HCT116 (cell line): ENCODE measurements at regions not wholly inside any gene's neighbourhood (a gene's known extent, or its start where the extent isn't known, plus 50 kb on each side); places are given as distances from the start of the nearest gene placed in this dataset.

Experiments
- ATAC-seq: fragments of 200-7000 bp; cut with Tn5 transposase; 2 replicates; pipeline ENCODE4 v1.9.1; 2020; ENCODE audit warnings: mild to moderate bottlenecking, moderate library complexity
- BruUV-seq: library from RNA; stranded (reverse); fragments of 400-500 nt; replicated peaks from 2 replicates; lab custom pipeline; 2021; lab: Mats Ljungman, UMichigan
- CTCF ChIA-PET: fragments of 300-600 bp; sonication (Branson Sonifier 250); formaldehyde crosslinking; loops from one replicate; lab custom pipeline; 2021; ENCODE audit warnings: antibody characterized with exemption; lab: Charles Lee
- POLR2A ChIA-PET: fragments of 300-600, 350-600 bp; sonication (Branson Sonifier 250); formaldehyde crosslinking; loops from one replicate; lab custom pipeline; 2021; ENCODE audit warnings: antibody characterized with exemption; lab: Charles Lee
- RAD21 ChIA-PET, 2 experiments: fragments of 300-600 bp; sonication (Branson Sonifier 250); formaldehyde crosslinking; loops; one replicate each; lab custom pipeline; 2023; ENCODE audit warnings: low total read pairs in 2 of 2; ENCODE audit not compliant: uncharacterized antibody in 2 of 2, unreplicated experiment in 2 of 2, low non-redundant PET in 1 of 2; lab: Charles Lee
- DNase-seq: peaks from one replicate; pipeline ENCODE4 v3.0.0-alpha.2; 2010; ENCODE audit warnings: low read depth, low spot score
- H2AFZ ChIP-seq: fragments of 200-600 bp; shearing (Covaris generic), sonication (generic); 2 replicates; pipeline ENCODE4 v1.6.1; 2017; ENCODE audit warnings: low read depth, mixed run types, mixed read lengths, antibody characterized with exemption, low read length; ENCODE audit not compliant: poor library complexity, severe bottlenecking
- H3K27ac ChIP-seq: 2 replicates; pipeline ENCODE4 v1.5.1; 2012; ENCODE audit warnings: low read depth, low read length
- H3K27me3 ChIP-seq: fragments of 200-600 bp; sonication (generic); 2 replicates; pipeline ENCODE4 v1.6.1; 2016; ENCODE audit warnings: mixed run types, low read length, mixed read lengths; ENCODE audit not compliant: insufficient read depth
- H3K36me3 ChIP-seq, 2 experiments: fragments of 200-500 bp in 1 of 2; fragments of 200-600 bp in 1 of 2; sonication (Bioruptor generic) in 1 of 2; sonication (generic) in 1 of 2; 2 replicates each; pipeline versions ENCODE4 v1.5.1 to v1.6.1; 2014 to 2016; ENCODE audit warnings: low read length in 2 of 2, inconsistent platforms in 1 of 2, mixed read lengths in 1 of 2, mixed run types in 1 of 2; ENCODE audit not compliant: insufficient read depth in 2 of 2, control insufficient read depth in 1 of 2
- H3K4me1 ChIP-seq, 2 experiments: fragments of 200-600 bp in 1 of 2; sonication (generic) in 1 of 2; 2 replicates each; pipeline versions ENCODE4 v1.5.1 to v1.6.1; 2012 to 2017; ENCODE audit warnings: low read length in 2 of 2, inconsistent platforms in 1 of 2, mild to moderate bottlenecking in 1 of 2, mixed read lengths in 1 of 2, mixed run types in 1 of 2, moderate library complexity in 1 of 2; ENCODE audit not compliant: insufficient read depth in 2 of 2, control insufficient read depth in 1 of 2
- H3K4me2 ChIP-seq: fragments of 200-600 bp; sonication (generic); 2 replicates; pipeline ENCODE4 v1.6.1; 2017; ENCODE audit warnings: mixed run types, low read length, mixed read lengths
- H3K4me3 ChIP-seq, 2 experiments: fragments of 200-600 bp in 1 of 2; sonication (generic) in 1 of 2; replicated peaks in 1 of 2; 2 replicates each; pipeline ENCODE4 v1.5.1; 2011 to 2016; ENCODE audit warnings: low read length in 2 of 2, control low read depth in 1 of 2, low read depth in 1 of 2, mild to moderate bottlenecking in 1 of 2, mixed read lengths in 1 of 2, mixed run types in 1 of 2
- H3K79me2 ChIP-seq: fragments of 200-600 bp; sonication (generic); 2 replicates; pipeline ENCODE4 v1.6.1; 2017; ENCODE audit warnings: mild to moderate bottlenecking, mixed run types, low read length, moderate library complexity, mixed read lengths; ENCODE audit not compliant: insufficient read depth
- H3K9ac ChIP-seq: fragments of 200-600 bp; sonication (generic); 2 replicates; pipeline ENCODE4 v1.6.1; 2016; ENCODE audit warnings: low read length, mixed read lengths
- H3K9me2 ChIP-seq: fragments of 200-600 bp; sonication (generic), shearing (Covaris generic); 2 replicates; pipeline ENCODE4 v1.6.1; 2017; ENCODE audit warnings: mixed run types, mild to moderate bottlenecking, moderate library complexity; ENCODE audit not compliant: insufficient read depth
- H3K9me3 ChIP-seq, 2 experiments: fragments of 200-500 bp in 1 of 2; fragments of 200-600 bp in 1 of 2; sonication (Bioruptor generic) in 1 of 2; sonication (generic) in 1 of 2; 2 replicates each; pipeline ENCODE4 v1.6.1; 2014 to 2017; ENCODE audit warnings: low read length in 2 of 2, mixed read lengths in 2 of 2, inconsistent platforms in 1 of 2, low read depth in 1 of 2, mild to moderate bottlenecking in 1 of 2, mixed run types in 1 of 2, moderate library complexity in 1 of 2; ENCODE audit not compliant: control insufficient read depth in 1 of 2, insufficient read depth in 1 of 2
- H4K20me1 ChIP-seq: fragments of 200-600 bp; sonication (generic), shearing (Covaris generic); 2 replicates; pipeline ENCODE4 v1.6.1; 2017; ENCODE audit warnings: mixed run types, mild to moderate bottlenecking, moderate library complexity; ENCODE audit not compliant: insufficient read depth
- ATF3 ChIP-seq: IDR thresholded peaks from 2 replicates; pipeline ENCODE4 v1.6.1; 2012
- CEBPB ChIP-seq: IDR thresholded peaks from 2 replicates; pipeline ENCODE4 v1.6.1; 2012; ENCODE audit warnings: low read depth
- CTCF ChIP-seq, 3 experiments: fragments of 200-600 bp in 1 of 3; sonication (generic) in 1 of 3; IDR thresholded peaks in 2 of 3; conservative IDR thresholded peaks in 1 of 3; 2 replicates each; pipeline ENCODE4 v1.5.1; 2012 to 2017; ENCODE audit warnings: low read depth in 2 of 3, low read length in 2 of 3, antibody characterized with exemption in 1 of 3, borderline replicate concordance in 1 of 3, control low read depth in 1 of 3, mild to moderate bottlenecking in 1 of 3, mixed read lengths in 1 of 3, mixed run types in 1 of 3, moderate library complexity in 1 of 3; ENCODE audit not compliant: insufficient read depth in 1 of 3
- EGR1 ChIP-seq: IDR thresholded peaks from 2 replicates; pipeline ENCODE4 v1.6.1; 2012; ENCODE audit warnings: low read depth
- JUND ChIP-seq: IDR thresholded peaks from 2 replicates; pipeline ENCODE4 v1.6.1; 2012
- MAX ChIP-seq: IDR thresholded peaks from 2 replicates; pipeline ENCODE4 v1.6.1; 2012
- POLR2A ChIP-seq: IDR thresholded peaks from 2 replicates; pipeline ENCODE4 v1.7.0; 2011; ENCODE audit warnings: borderline replicate concordance; ENCODE audit not compliant: insufficient read depth, insufficient read length; ENCODE audit errors: extremely low read depth
- RAD21 ChIP-seq: IDR thresholded peaks from 2 replicates; pipeline ENCODE4 v1.6.1; 2012; ENCODE audit warnings: low read depth, mild to moderate bottlenecking
- REST ChIP-seq: IDR thresholded peaks from 2 replicates; pipeline ENCODE4 v1.6.1; 2012; ENCODE audit warnings: low read depth
- SIN3A ChIP-seq: IDR thresholded peaks from 2 replicates; pipeline ENCODE4 v1.6.1; 2012; ENCODE audit warnings: low read depth
- SP1 ChIP-seq: IDR thresholded peaks from 2 replicates; pipeline ENCODE4 v1.6.1; 2012; ENCODE audit warnings: low read depth
- TCF7L2 ChIP-seq: IDR thresholded peaks from 2 replicates; pipeline ENCODE4 v1.7.0; 2011; ENCODE audit warnings: borderline replicate concordance, inconsistent platforms; ENCODE audit not compliant: insufficient read depth, insufficient read length; ENCODE audit errors: extremely low read depth
- YY1 ChIP-seq: IDR thresholded peaks from 2 replicates; pipeline ENCODE4 v1.6.1; 2011; ENCODE audit warnings: low read length, low read depth, moderate library complexity, mild to moderate bottlenecking; ENCODE audit not compliant: insufficient replicate concordance; ENCODE audit errors: extremely low read depth
- ZBTB33 ChIP-seq: IDR thresholded peaks from 2 replicates; pipeline ENCODE4 v1.6.1; 2011; ENCODE audit warnings: mild to moderate bottlenecking, low read length, moderate library complexity; ENCODE audit not compliant: insufficient replicate concordance; ENCODE audit errors: extremely low read depth
- ZFX ChIP-seq: fragments of 450-650 bp; IDR thresholded peaks from 2 replicates; pipeline ENCODE4 v1.6.1; 2017
- ZNF274 ChIP-seq: fragments of 200-500 bp; sonication (Bioruptor generic); IDR thresholded peaks from 2 replicates; pipeline ENCODE4 v1.6.1; 2014; ENCODE audit warnings: mild to moderate bottlenecking, low read depth, low read length, inconsistent platforms
- intact Hi-C: fragments of 100-400 bp; cut with micrococcal nuclease; formaldehyde crosslinking; loops from 2 replicates; pipeline ENCODE4 v1.10.0; 2022

GRCh38 chr5:60226128-60226527 is 332.6 kb upstream of the PDE4D start:
- Histone ChIP-seq H3K9me3 (no peaks in the 10 kb centered on the region), H3K4me2 (no peak overlapping the region), H4K20me1 (no peaks in the 10 kb centered on the region), H3K27ac (no peak overlapping the region), H3K9me2 (no peaks in the 10 kb centered on the region), H3K27me3 (no peaks in the 10 kb centered on the region), H3K4me1 (no peaks in the 10 kb centered on the region), H2AFZ (no peak overlapping the region), H3K4me3 (no peak overlapping the region), H3K36me3 (no peaks in the 10 kb centered on the region)
- intact Hi-C loops, result no loop called here
- no peak for DNase-seq
- POLR2A ChIA-PET, result no interaction called here
- TF ChIP-seq YY1 (no peak), ZBTB33 (no peak), ATF3 (no peak), SP1 (no peak), POLR2A (no peak), MAX (no peak), ZFX (no peak), SIN3A (no peak), JUND (no peak), EGR1 (no peak), REST (no peak), CTCF (IDR thresholded peaks at IDR 0.05 in 2 of 3, conservative IDR thresholded peaks at IDR 0.05 in 1 of 3; ENCODE audit: borderline replicate concordance in 1 of 3, insufficient read depth in 1 of 3, low read depth in 2 of 3, low read length in 2 of 3) (no peak), CEBPB (no peak), ZNF274 (no peak), TCF7L2 (no peak), RAD21 (no peak)
- TF ChIP-seq, all 23 proteins: peak for 0
- no TSS peak for BruUV-seq
- no peak overlapping the region for H3K9ac ChIP-seq
- CTCF ChIA-PET, result no interaction called here
- no peaks in the 10 kb centered on the region for H3K79me2 ChIP-seq
- RAD21 ChIA-PET, result no interaction called here
- no peak for ATAC-seq
